Upper lobe of left lung (tissue), 6 donors: ENCODE measurements at regions not wholly inside any gene's neighbourhood (a gene's known extent, or its start where the extent isn't known, plus 50 kb on each side); places are given as distances from the start of the nearest gene placed in this dataset.

ENCODE experiments used
- ATAC-seq, 2 donors: fragments of 200-7000 bp; cut with Tn5 transposase; one replicate each; pipeline ENCODE4 v1.9.1; 2022; ENCODE audit warnings: mild to moderate bottlenecking in 2 of 2, moderate library complexity in 2 of 2; ENCODE audit not compliant: low FRiP score in 2 of 2
- DNase-seq, 2 donors: peaks; one replicate each; pipeline ENCODE4 v3.0.0-alpha.2; 2019 to 2020
- H3K27ac ChIP-seq, 4 donors: fragments of 200-600 bp; sonication (generic); one replicate each; pipeline ENCODE4 v1.5.1; 2016 to 2019
- H3K27me3 ChIP-seq, 4 donors: fragments of 200-600 bp; sonication (generic); one replicate each; pipeline ENCODE4 v1.5.1; 2017 to 2019
- H3K36me3 ChIP-seq, 4 donors: fragments of 200-600 bp; sonication (generic); one replicate each; pipeline ENCODE4 v1.5.1; 2016 to 2019
- H3K4me1 ChIP-seq, 4 donors: fragments of 200-600 bp; sonication (generic); one replicate each; pipeline ENCODE4 v1.5.1; 2018 to 2019
- H3K4me3 ChIP-seq, 4 donors: fragments of 200-600 bp; sonication (generic); one replicate each; pipeline ENCODE4 v1.5.1; 2017 to 2019; ENCODE audit warnings: mild to moderate bottlenecking in 2 of 4, moderate library complexity in 1 of 4
- H3K9me3 ChIP-seq, 4 donors: fragments of 200-600 bp; sonication (generic); one replicate each; pipeline ENCODE4 v1.5.1; 2018 to 2019
- CTCF ChIP-seq, 6 experiments: fragments of 450-650 bp in 4 of 6; fragments of 200-600 bp in 2 of 6; sonication (generic) in 2 of 6; IDR thresholded peaks; one replicate each; pipeline ENCODE4 v1.5.1; 2016 to 2019; ENCODE audit warnings: antibody characterized with exemption in 6 of 6
- EP300 ChIP-seq, 4 donors: sonication (generic); formaldehyde crosslinking; IDR thresholded peaks; one replicate each; pipeline ENCODE4 v1.5.1; 2017; ENCODE audit warnings: antibody characterized with exemption in 4 of 4, control low read depth in 2 of 4
- POLR2A ChIP-seq, 4 donors: fragments of 450-650 bp; IDR thresholded peaks; one replicate each; pipeline ENCODE4 v1.5.1; 2016 to 2017; ENCODE audit warnings: antibody characterized with exemption in 4 of 4, mild to moderate bottlenecking in 2 of 4
- POLR2AphosphoS5 ChIP-seq, 2 donors: sonication (generic); formaldehyde crosslinking; IDR thresholded peaks; one replicate each; pipeline ENCODE4 v1.5.1; 2017; ENCODE audit warnings: antibody characterized with exemption in 2 of 2
- WGBS, 2 donors: methylation state at CpG; one replicate each; pipeline ENCODE4 v1.1.5; 2017 to 2018; 5-methylcytosine and 5-hydroxymethylcytosine counted together
- donor health status: DM: no; HTN: no; CAD: no; lungs with moderate emphysema.
- donor health status: DM: no; HTN: yes; CAD: no; lungs with severe emphysema.

GRCh38 chr5:159481751-159482150, 151.5 kb upstream of the IL12B start:
- WGBS, 2 donors, result 72 to 74% methylated on average over 1 of the region's 1 CpG
- no peak for DNase-seq
- Histone ChIP-seq H3K27ac (no peak overlapping the region), H3K9me3 (no peaks in the 10 kb centered on the region), H3K4me1 (no peaks in the 10 kb centered on the region), H3K36me3 (no peaks in the 10 kb centered on the region), H3K27me3 (no peaks in the 10 kb centered on the region), H3K4me3 (no peak overlapping the region)
- no peak for ATAC-seq
- no peak for TF ChIP-seq POLR2AphosphoS5 (IDR thresholded peaks at IDR 0.05)
- no peak for TF ChIP-seq POLR2A (IDR thresholded peaks at IDR 0.05)
- no peak for TF ChIP-seq EP300 (IDR thresholded peaks at IDR 0.05)
- TF ChIP-seq CTCF (IDR thresholded peaks at IDR 0.05), result no peak

- no peak overlapping the region for H3K4me3 ChIP-seq
- H3K4me1 ChIP-seq, result no peaks in the 10 kb centered on the region
- H3K9me3 ChIP-seq, result no peaks in the 10 kb centered on the region
- no peak for DNase-seq
- H3K36me3 ChIP-seq, result no peaks in the 10 kb centered on the region
- WGBS, 2 donors, result 91 to 93% methylated on average over 3 of the region's 3 CpGs
- H3K27me3 ChIP-seq, result no peaks in the 10 kb centered on the region
- TF ChIP-seq CTCF (IDR thresholded peaks at IDR 0.05) (no peak), POLR2AphosphoS5 (IDR thresholded peaks at IDR 0.05) (no peak), POLR2A (IDR thresholded peaks at IDR 0.05) (no peak), EP300 (IDR thresholded peaks at IDR 0.05) (no peak)
- ATAC-seq, result no peak
- H3K27ac ChIP-seq, result no peak overlapping the region
Observed at GRCh38 chr5:159486836-159487235, 156.5 kb upstream of the IL12B start.

- Histone ChIP-seq H3K4me1 (no peaks in the 10 kb centered on the region), H3K27me3 (no peaks in the 10 kb centered on the region), H3K9me3 (no peaks in the 10 kb centered on the region), H3K4me3 (no peak overlapping the region), H3K27ac (no peak overlapping the region), H3K36me3 (no peaks in the 10 kb centered on the region)
- DNase-seq (no peak), ATAC-seq (no peak)
- WGBS, 2 donors, result 65 to 73% methylated on average over 4 of the region's 4 CpGs
- TF ChIP-seq CTCF (IDR thresholded peaks at IDR 0.05), result no peak
- no peak for TF ChIP-seq POLR2AphosphoS5 (IDR thresholded peaks at IDR 0.05)
- TF ChIP-seq EP300 (IDR thresholded peaks at IDR 0.05), result no peak
- TF ChIP-seq POLR2A (IDR thresholded peaks at IDR 0.05), result no peak
Observed at GRCh38 chr5:159488516-159488915, 158.2 kb upstream of the IL12B start.

- Histone ChIP-seq H3K4me1 (no peaks in the 10 kb centered on the region), H3K27ac (no peak overlapping the region), H3K9me3 (no peaks in the 10 kb centered on the region), H3K4me3 (no peak overlapping the region), H3K27me3 (no peaks in the 10 kb centered on the region), H3K36me3 (no peaks in the 10 kb centered on the region)
- 89 to 100% methylated on average over 1 of the region's 1 CpG for WGBS, 2 donors
- TF ChIP-seq EP300 (IDR thresholded peaks at IDR 0.05) (no peak), POLR2AphosphoS5 (IDR thresholded peaks at IDR 0.05) (no peak), POLR2A (IDR thresholded peaks at IDR 0.05) (no peak), CTCF (IDR thresholded peaks at IDR 0.05) (no peak)
- DNase-seq (no peak), ATAC-seq (no peak)
Observed at GRCh38 chr5:159489779-159490178, 159.5 kb upstream of the IL12B start.

GRCh38 chr5:159490507-159490906, 160.2 kb upstream of the IL12B start:
- Histone ChIP-seq H3K27me3 (no peaks in the 10 kb centered on the region), H3K36me3 (no peaks in the 10 kb centered on the region), H3K4me3 (no peak overlapping the region), H3K27ac (no peak overlapping the region), H3K9me3 (no peaks in the 10 kb centered on the region), H3K4me1 (no peaks in the 10 kb centered on the region)
- TF ChIP-seq CTCF (IDR thresholded peaks at IDR 0.05), result no peak
- WGBS, 2 donors, result 67 to 80% methylated on average over 2 of the region's 2 CpGs
- ATAC-seq (no peak), DNase-seq (no peak)
